ENCODE measurements at regions not wholly inside any gene's neighbourhood (a gene's known extent, or its start where the extent isn't known, plus 50 kb on each side); places are given as distances from the start of the nearest gene placed in this dataset.
"Not testable (repeated sequence)": the region's sequence is repeated elsewhere in the genome, so short reads cannot be mapped to it uniquely, and the experiment has no call there.

GRCh38 chr4:30589669-30590068 is 130.5 kb upstream of the PCDH7 start:
- TF ChIP-seq CTCF (conservative IDR thresholded peaks at IDR 0.05); ZFX (IDR thresholded peaks at IDR 0.05): not testable (repeated sequence)

Data from C4-2B (cell line).